CD14-positive monocyte (primary cell): ENCODE measurements at regions not wholly inside any gene's neighbourhood (a gene's known extent, or its start where the extent isn't known, plus 50 kb on each side); places are given as distances from the start of the nearest gene placed in this dataset.

Experiments used
- DNase-seq, 3 donors: peaks; one replicate each; pipeline ENCODE4 v3.0.0-alpha.2; 2011 to 2022
- H2AFZ ChIP-seq: 2 replicates; pipeline ENCODE4 v1.6.0; 2012; ENCODE audit warnings: mild to moderate bottlenecking, low read depth, low read length, inconsistent platforms; ENCODE audit not compliant: insufficient read depth, poor library complexity, severe bottlenecking
- H3K27ac ChIP-seq, 2 donors: 1 replicate in 1 of 2; 2 replicates in 1 of 2; pipeline ENCODE4 v1.5.1; 2012 to 2013; ENCODE audit warnings: low read length in 2 of 2, control low read depth in 1 of 2, inconsistent platforms in 1 of 2, low read depth in 1 of 2, mild to moderate bottlenecking in 1 of 2
- H3K27me3 ChIP-seq, 2 donors: one replicate each; pipeline versions ENCODE4 v1.6.0 to v1.6.1; 2011 to 2013; ENCODE audit warnings: low read length in 2 of 2; ENCODE audit not compliant: control insufficient read depth in 2 of 2, insufficient read depth in 2 of 2
- H3K36me3 ChIP-seq, 2 donors: replicated peaks in 1 of 2; 1 replicate in 1 of 2; 2 replicates in 1 of 2; pipeline versions ENCODE4 v1.5.1 to v1.6.1; 2012 to 2013; ENCODE audit warnings: low read length in 2 of 2, control low read depth in 1 of 2, inconsistent platforms in 1 of 2, mild to moderate bottlenecking in 1 of 2; ENCODE audit not compliant: insufficient read depth in 2 of 2, control insufficient read depth in 1 of 2
- H3K4me1 ChIP-seq, 2 donors: 1 replicate in 1 of 2; 2 replicates in 1 of 2; pipeline versions ENCODE4 v1.5.1 to v1.6.1; 2012 to 2013; ENCODE audit warnings: low read length in 2 of 2, control low read depth in 1 of 2, inconsistent platforms in 1 of 2, mild to moderate bottlenecking in 1 of 2, moderate library complexity in 1 of 2; ENCODE audit not compliant: insufficient read depth in 2 of 2, control insufficient read depth in 1 of 2
- H3K4me2 ChIP-seq: replicated peaks from 2 replicates; pipeline ENCODE3; 2012; ENCODE audit warnings: low read length, moderate library complexity, mild to moderate bottlenecking; ENCODE audit not compliant: poor library complexity, severe bottlenecking; ENCODE audit errors: extremely low read depth
- H3K4me3 ChIP-seq, 3 experiments: fragments of 200-600 bp in 1 of 3; sonication (generic) in 1 of 3; replicated peaks in 1 of 3; 1 replicate in 2 of 3; 2 replicates in 1 of 3; pipeline ENCODE4 v1.5.1; 2011 to 2013; ENCODE audit warnings: low read length in 3 of 3, mild to moderate bottlenecking in 3 of 3, control low read depth in 2 of 3, low read depth in 2 of 3, inconsistent platforms in 1 of 3, moderate library complexity in 1 of 3
- H3K79me2 ChIP-seq: 2 replicates; pipeline ENCODE4 v1.6.0; 2012; ENCODE audit warnings: mild to moderate bottlenecking, control low read depth, inconsistent platforms, low read length, moderate library complexity; ENCODE audit not compliant: insufficient read depth
- H3K9ac ChIP-seq: 2 replicates; pipeline ENCODE4 v1.6.0; 2017; ENCODE audit warnings: low read length, mild to moderate bottlenecking; ENCODE audit not compliant: insufficient read depth, poor library complexity, severe bottlenecking
- H3K9me3 ChIP-seq, 2 donors: replicated peaks in 1 of 2; 1 replicate in 1 of 2; 2 replicates in 1 of 2; pipeline versions ENCODE4 v1.5.1 to v1.6.1; 2012 to 2013; ENCODE audit warnings: low read length in 2 of 2, control low read depth in 1 of 2; ENCODE audit not compliant: control insufficient read depth in 1 of 2, insufficient read depth in 1 of 2
- H4K20me1 ChIP-seq: 2 replicates; pipeline ENCODE4 v1.6.0; 2012; ENCODE audit warnings: mild to moderate bottlenecking, low read length, control low read depth, moderate library complexity; ENCODE audit not compliant: insufficient read depth
- H3K27ac Mint-ChIP-seq, 7 donors: one replicate each; pipeline ENCODE4 v1.8.0; 2020; ENCODE audit warnings: mild to moderate bottlenecking in 7 of 7, mixed read lengths in 7 of 7, moderate library complexity in 6 of 7, inconsistent platforms in 2 of 7
- H3K27me3 Mint-ChIP-seq, 3 donors: one replicate each; pipeline ENCODE4 v1.8.0; 2021 to 2022; ENCODE audit warnings: low read depth in 3 of 3, mild to moderate bottlenecking in 3 of 3, mixed read lengths in 3 of 3, moderate library complexity in 3 of 3, inconsistent platforms in 1 of 3
- H3K36me3 Mint-ChIP-seq, 2 donors: one replicate each; pipeline ENCODE4 v1.8.0; 2020; ENCODE audit warnings: mixed read lengths in 2 of 2, inconsistent platforms in 1 of 2, mild to moderate bottlenecking in 1 of 2
- H3K4me1 Mint-ChIP-seq: one replicate; pipeline ENCODE4 v1.8.0; 2020; ENCODE audit warnings: mild to moderate bottlenecking, mixed read lengths
- H3K4me3 Mint-ChIP-seq, 2 donors: one replicate each; pipeline ENCODE4 v1.8.0; 2020; ENCODE audit warnings: mild to moderate bottlenecking in 2 of 2, mixed read lengths in 2 of 2, moderate library complexity in 1 of 2
- H3K9me3 Mint-ChIP-seq, 7 donors: one replicate each; pipeline ENCODE4 v1.8.0; 2020 to 2022; ENCODE audit warnings: mixed read lengths in 7 of 7, mild to moderate bottlenecking in 6 of 7, moderate library complexity in 6 of 7, inconsistent platforms in 2 of 7
- CTCF ChIP-seq: fragments of 200-600 bp; IDR thresholded peaks from one replicate; pipeline ENCODE4 v1.8.0; 2022; ENCODE audit warnings: antibody characterized with exemption, mild to moderate bottlenecking
- WGBS: methylation state at CpG from one replicate; pipeline ENCODE4 v1.1.5; 2013; ENCODE audit warnings: missing lambda C conversion rate; ENCODE audit not compliant: insufficient coverage; 5-methylcytosine and 5-hydroxymethylcytosine counted together
- intact Hi-C, 2 donors: fragments of 100-400 bp; cut with micrococcal nuclease; formaldehyde crosslinking; loops; one replicate each; pipeline versions ENCODE4 v1.15.0 to v1.15.1; 2023

DNA sequence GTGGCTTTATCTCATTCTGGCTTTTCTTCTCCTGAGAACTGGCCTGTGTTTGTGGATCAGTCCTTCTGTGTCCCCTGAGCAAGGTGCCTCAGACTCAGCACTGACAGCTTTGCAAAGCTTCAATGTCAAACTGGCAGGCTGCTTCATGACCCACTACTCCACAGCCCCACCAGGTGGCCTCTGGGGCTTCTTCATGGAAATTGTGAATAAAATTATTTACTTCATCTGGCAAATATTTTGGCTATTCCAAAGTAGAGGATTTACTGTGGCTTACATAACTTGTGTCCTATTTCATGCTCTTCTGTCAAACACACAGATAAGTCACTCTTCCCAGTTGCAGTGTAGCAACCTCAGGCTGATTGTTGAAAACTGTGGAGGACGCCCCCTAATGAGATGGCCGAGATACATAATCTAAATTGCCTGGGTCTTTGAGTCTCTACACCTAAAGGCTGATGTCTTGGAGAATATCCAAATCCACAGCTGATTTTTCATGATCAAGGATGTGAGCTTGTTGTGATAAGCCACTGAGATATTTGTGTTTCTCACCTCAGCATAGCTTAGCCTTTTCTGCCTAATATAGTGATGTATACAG is 721.9 kb upstream of the SLC10A2 start:
- Histone ChIP-seq H3K79me2 (no peaks in the 10 kb centered on the region), H3K4me1 (no peaks in the 10 kb centered on the region), H3K9ac (no peak overlapping the region), H3K4me2 (no peak overlapping the region), H3K36me3 (no peaks in the 10 kb centered on the region), H4K20me1 (no peaks in the 10 kb centered on the region), H3K27ac (no peak overlapping the region), H2AFZ (no peak overlapping the region), H3K27me3 (no peaks in the 10 kb centered on the region), H3K4me3 (no peak overlapping the region), H3K9me3 (peaks cover 0 to 7% of the 10 kb centered on the region in 2 donors)
- Mint-ChIP-seq H3K4me3 (no peak overlapping the region), H3K9me3 (peaks cover 0 to 6% (median 2%) of the 10 kb centered on the region in 7 donors), H3K27me3 (no peaks in the 10 kb centered on the region), H3K36me3 (no peaks in the 10 kb centered on the region), H3K4me1 (no peaks in the 10 kb centered on the region), H3K27ac (no peak overlapping the region)
- intact Hi-C loops = no loop called here
- TF ChIP-seq CTCF = no peak
- DNase-seq = no peak
- WGBS = no CpG with 5 or more reads among the region's 2 CpGs

DNA sequence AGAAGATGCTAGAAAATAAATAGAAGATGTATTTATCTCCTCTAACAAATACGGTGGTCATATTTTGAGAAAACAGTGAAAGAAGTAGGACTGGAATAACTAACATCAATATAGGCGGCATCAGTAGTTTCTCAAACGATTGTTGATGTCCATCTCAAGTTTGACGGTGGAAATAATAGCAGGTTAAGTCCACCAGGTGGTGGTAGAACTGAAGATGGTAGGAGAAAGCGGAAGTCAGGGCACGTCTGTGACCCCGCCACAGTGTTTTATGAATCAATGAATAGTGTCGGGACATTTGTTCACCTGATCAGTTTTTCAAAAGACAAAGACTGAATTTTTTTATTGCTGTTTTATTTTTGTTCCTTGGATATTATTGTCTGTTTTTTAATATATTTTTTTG is 706.4 kb upstream of the SLC10A2 start:
- Histone ChIP-seq H3K4me1 (no peaks in the 10 kb centered on the region), H2AFZ (no peak overlapping the region), H3K36me3 (no peaks in the 10 kb centered on the region), H3K79me2 (no peaks in the 10 kb centered on the region), H3K27ac (no peak overlapping the region), H4K20me1 (no peaks in the 10 kb centered on the region), H3K9ac (no peak overlapping the region), H3K9me3 (peaks cover 0 to 8% of the 10 kb centered on the region in 2 donors), H3K4me2 (no peak overlapping the region), H3K27me3 (no peaks in the 10 kb centered on the region), H3K4me3 (no peak overlapping the region)
- H3K4me1 Mint-ChIP-seq = no peaks in the 10 kb centered on the region
- WGBS = 95% methylated on average over 6 of the region's 8 CpGs
- no peak for DNase-seq
- intact Hi-C loops = no loop called here
- peaks cover 3 to 22% (median 8%) of the 10 kb centered on the region in 7 donors for H3K9me3 Mint-ChIP-seq
- H3K27ac Mint-ChIP-seq = no peak overlapping the region
- H3K36me3 Mint-ChIP-seq = no peaks in the 10 kb centered on the region
- peaks cover 0 to 2% (median 0%) of the 10 kb centered on the region in 3 donors for H3K27me3 Mint-ChIP-seq
- TF ChIP-seq CTCF = no peak
- H3K4me3 Mint-ChIP-seq = no peak overlapping the region
